A549 (cell line): ENCODE measurements at regions not wholly inside any gene's neighbourhood (a gene's known extent, or its start where the extent isn't known, plus 50 kb on each side); places are given as distances from the start of the nearest gene placed in this dataset.

Experiments used
- BHLHE40 ChIP-seq: IDR thresholded peaks from 2 replicates; pipeline ENCODE4 v1.6.1; 2012; ENCODE audit warnings: low read depth, low read length, inconsistent platforms
- CBX8 ChIP-seq: fragments of 200-600 bp; sonication (generic); IDR thresholded peaks from 2 replicates; pipeline ENCODE4 v1.6.1; 2016
- CTCF ChIP-seq: fragments of >200 bp; sonication (Bioruptor Twin); formaldehyde crosslinking; IDR thresholded peaks from 3 replicates; pipeline ENCODE4 v1.5.1; 2016
- E2F6 ChIP-seq: IDR thresholded peaks from 2 replicates; pipeline ENCODE4 v1.6.1; 2012; ENCODE audit warnings: low read depth, borderline replicate concordance
- EP300 ChIP-seq, 2 experiments: fragments of >200 bp; sonication (Bioruptor Twin); formaldehyde crosslinking; IDR thresholded peaks; 2 replicates in 1 of 2; 3 replicates in 1 of 2; pipeline ENCODE4 v1.6.1; 2016 to 2017
- HDAC2 ChIP-seq: fragments of 200-600 bp; sonication (generic); IDR thresholded peaks from 2 replicates; pipeline ENCODE4 v1.6.1; 2016
- MAFK ChIP-seq: fragments of 450-650 bp; IDR thresholded peaks from 2 replicates; pipeline ENCODE4 v1.6.1; 2014; ENCODE audit not compliant: partially characterized antibody
- PHF8 ChIP-seq: fragments of 200-600 bp; sonication (generic); IDR thresholded peaks from 2 replicates; pipeline ENCODE4 v1.6.1; 2016; ENCODE audit warnings: low read depth, mild to moderate bottlenecking, antibody characterized with exemption, moderate library complexity, borderline replicate concordance
- POLR2A ChIP-seq: IDR thresholded peaks from 2 replicates; pipeline ENCODE4 v1.6.1; 2012; ENCODE audit warnings: mild to moderate bottlenecking, low read length
- RAD21 ChIP-seq, 2 experiments: fragments of >200 bp in 1 of 2; sonication (Bioruptor Twin) in 1 of 2; formaldehyde crosslinking in 1 of 2; IDR thresholded peaks in 1 of 2; conservative IDR thresholded peaks in 1 of 2; 2 replicates in 1 of 2; 3 replicates in 1 of 2; pipeline ENCODE4 v1.6.1; 2012 to 2018; ENCODE audit warnings: inconsistent platforms in 1 of 2
- RFX5 ChIP-seq: fragments of 450-650 bp; IDR thresholded peaks from 2 replicates; pipeline ENCODE4 v1.7.1; 2014; ENCODE audit warnings: antibody characterized with exemption, mild to moderate bottlenecking, moderate library complexity
- RNF2 ChIP-seq: fragments of 200-600 bp; sonication (generic); IDR thresholded peaks from 2 replicates; pipeline ENCODE4 v1.6.1; 2016; ENCODE audit warnings: low read depth, mild to moderate bottlenecking, antibody characterized with exemption, moderate library complexity, borderline replicate concordance
- ZFP36 ChIP-seq: fragments of 450-650 bp; IDR thresholded peaks from 2 replicates; pipeline ENCODE4 v1.6.1; 2014; ENCODE audit warnings: borderline replicate concordance; ENCODE audit not compliant: partially characterized antibody

GRCh38 chr1:31487143-31487542 is 74.1 kb downstream of the SERINC2 start:
- TF ChIP-seq RFX5 (no peak), BHLHE40 (no peak), HDAC2 (no peak), RNF2 (no peak), POLR2A (no peak), CTCF (no peak), ZFP36 (no peak), RAD21 (conservative IDR thresholded peaks at IDR 0.05 in 1 of 2, IDR thresholded peaks at IDR 0.05 in 1 of 2) (no peak), E2F6 (no peak), EP300 (IDR thresholded peaks at IDR 0.05) (no peak), CBX8 (no peak), MAFK (no peak), PHF8 (no peak)
